ENCODE measurements at regions not wholly inside any gene's neighbourhood (a gene's known extent, or its start where the extent isn't known, plus 50 kb on each side); places are given as distances from the start of the nearest gene placed in this dataset.
"Not testable (repeated sequence)": the region's sequence is repeated elsewhere in the genome, so short reads cannot be mapped to it uniquely, and the experiment has no call there.

DNA sequence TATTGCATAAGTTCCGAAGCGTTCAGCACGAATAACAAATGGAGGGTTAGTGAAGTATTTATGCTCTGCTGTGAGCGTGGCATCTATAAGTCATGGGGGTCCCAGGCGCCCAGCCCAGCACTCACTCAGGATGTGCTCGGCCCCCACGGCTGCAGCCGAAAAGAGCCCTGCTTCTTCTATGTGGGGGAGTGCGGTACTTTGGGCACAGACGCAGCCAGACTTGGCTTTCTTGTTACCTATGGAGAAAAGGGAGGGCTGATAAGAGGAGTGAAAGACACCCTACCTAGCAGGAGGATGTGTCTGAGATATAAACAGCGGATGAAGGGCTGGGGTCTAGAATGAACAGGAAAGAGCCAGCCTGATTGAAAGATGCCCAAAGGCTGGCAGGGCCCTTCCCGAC, 51.4 kb downstream of the MRPL36 start:
- no peak for DNase-seq (ENCODE audit: low read depth in 3 of 3)

DNA sequence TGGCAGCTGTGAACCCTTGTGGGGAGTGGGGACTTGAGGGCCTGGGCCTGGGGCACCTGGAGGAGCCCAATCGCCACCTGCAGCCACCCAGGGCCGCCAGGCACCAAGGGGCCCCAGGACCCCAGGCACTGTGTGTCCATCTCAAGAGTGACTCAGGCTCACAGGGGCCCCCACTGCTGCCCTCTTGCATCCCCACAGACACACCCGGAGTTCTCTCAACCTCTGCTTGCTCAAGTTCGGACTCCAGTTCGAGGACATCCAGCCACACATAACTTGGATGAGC, 51.9 kb downstream of the MRPL36 start:
- DNase-seq (ENCODE audit: low read depth in 3 of 3): no peak

DNA sequence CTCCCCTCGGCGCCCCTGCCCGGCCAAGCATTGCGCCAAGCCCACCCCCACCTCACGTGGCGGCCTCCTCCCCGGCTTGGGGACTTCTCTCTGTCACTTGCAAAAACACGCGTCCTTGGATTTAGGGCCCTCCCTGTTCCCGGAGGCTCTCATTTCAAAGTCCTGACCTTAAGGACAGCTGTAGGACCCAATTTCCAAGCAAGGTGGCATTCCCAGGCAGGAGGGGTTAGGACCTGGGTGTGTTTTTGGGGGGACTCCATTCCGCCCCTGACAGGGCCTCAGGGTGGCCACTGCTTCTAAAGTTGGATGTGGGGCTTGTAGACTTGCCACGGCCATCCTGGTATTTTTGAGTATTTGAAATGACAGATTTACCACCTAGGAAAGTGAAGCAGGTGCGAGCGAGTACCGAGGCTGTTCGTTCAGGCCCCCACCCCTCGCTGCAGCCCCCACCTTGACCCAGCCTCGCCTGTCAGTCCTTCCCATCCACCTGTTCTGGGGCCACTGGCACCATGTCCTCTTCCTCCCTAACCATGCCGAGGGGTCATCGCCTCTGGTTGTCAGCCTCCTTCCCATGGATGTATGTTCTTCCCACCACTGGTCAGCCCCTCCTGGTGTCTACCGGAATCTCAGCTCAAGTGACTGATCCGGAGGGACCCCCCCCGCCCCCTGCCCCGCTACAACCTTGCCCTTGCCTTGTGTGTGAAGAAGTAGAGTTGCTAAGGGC, 52.4 kb downstream of the MRPL36 start:
- DNase-seq (ENCODE audit: low read depth in 3 of 3): no peak

DNA sequence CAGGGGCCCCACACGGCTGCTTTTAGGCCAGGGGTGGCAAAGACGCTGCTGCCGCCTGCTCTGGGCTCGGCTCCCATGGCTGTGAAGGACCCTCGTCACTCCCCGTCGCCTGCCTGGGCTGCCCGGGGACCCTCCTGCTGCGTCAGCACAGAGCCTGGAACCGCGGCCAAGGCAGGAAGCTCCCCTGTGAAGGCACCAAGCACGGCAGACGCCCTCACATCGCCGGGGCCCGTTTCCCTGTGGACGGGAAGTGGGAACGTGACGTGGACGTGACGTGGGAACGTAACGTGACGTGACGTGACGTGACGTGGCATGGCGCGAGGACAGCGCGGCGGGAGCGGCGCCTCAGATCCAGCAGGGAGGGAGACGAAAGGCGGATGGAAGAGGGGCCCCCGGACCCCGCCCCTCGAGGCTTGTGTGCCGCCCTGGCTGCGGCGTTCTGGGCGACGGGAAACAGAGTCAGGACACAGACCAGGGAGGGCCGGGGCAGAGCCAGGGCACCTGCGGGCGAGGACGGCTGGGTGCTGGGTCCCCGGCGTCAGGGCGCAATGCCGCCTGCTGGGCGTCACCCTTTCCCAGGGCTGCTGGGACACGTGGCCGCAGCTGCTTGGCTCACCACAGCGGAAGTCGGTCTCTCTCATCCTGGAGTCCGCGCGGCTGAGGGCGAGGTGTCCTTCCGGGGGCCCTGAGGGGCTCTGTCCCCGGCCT, 53.1 kb downstream of the MRPL36 start:
- no peak for DNase-seq (ENCODE audit: low read depth in 3 of 3)

- DNase-seq (ENCODE audit: low read depth in 3 of 3): no peak
These were observed 53.8 kb downstream of the MRPL36 start for GRCh38 chr5:1745796-1746370.

DNA sequence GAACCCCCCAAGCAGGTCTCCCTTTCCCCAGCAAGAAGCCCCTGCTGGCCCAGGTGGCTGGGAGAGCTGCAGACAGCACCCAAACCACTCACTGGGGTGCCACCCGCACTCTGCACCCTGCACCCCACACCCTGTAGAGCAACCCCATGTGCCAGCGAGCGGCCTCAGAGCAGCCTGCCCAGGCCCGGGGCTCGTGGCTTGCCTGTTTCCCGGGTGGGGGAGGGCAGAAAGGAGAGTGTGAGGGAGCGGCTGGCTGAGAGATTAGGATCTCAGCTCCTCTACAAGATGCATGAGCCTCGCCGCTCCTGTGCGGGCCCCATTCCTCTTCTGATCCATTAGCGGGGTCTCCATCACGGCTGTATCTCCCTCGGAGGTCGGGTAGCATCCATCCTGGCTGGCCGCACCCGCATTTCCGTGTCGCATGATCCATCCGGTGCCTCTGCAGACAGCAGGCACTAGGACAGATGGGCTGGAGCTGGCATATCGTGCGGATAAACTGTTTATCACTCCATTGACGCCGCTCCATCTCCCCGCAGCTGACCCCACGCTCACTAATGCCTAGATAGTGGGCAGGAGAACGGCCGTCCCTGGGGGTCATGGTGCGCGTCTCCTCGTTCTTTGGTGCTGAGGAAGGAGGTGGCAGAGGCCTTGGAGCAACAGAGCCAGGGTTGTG, 54.4 kb downstream of the MRPL36 start:
- DNase-seq (ENCODE audit: low read depth in 3 of 3): no peak

DNA sequence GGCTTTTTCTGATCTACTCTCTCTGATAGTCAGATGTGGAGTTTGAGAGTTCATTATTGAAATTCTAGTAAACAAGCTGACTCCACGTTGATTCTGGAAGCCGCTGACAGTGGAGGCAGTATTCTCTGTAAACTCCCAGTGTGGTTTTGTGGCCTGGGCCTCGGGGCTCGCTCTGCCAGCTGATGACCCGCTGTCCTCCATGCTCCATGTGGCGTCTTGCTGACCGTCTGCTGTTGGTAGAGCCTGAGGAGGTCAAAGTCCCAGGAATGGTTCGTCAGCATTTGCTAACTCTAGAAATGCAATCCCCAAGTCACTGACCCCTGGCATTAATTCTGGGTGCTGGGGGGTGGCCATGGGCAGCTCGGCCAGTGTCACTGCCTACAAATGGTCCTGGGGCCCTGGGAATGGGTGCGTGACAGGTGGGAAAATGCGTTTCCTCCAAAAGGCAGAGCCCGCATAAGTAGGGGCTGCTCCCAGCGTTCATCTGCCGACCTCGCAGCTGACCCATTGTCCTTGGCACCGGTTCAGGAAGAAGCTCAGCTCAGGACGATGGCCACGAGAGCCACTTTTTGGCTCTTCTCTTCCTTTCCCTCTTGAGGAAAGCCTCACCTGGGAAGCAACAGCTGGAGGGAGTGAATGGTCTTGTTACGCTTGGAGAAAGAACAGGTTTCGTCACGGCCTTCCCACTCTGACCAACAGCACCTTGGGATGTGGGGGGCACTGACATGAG, 55.1 kb downstream of the MRPL36 start:
- DNase-seq (ENCODE audit: low read depth in 3 of 3): no peak

DNA sequence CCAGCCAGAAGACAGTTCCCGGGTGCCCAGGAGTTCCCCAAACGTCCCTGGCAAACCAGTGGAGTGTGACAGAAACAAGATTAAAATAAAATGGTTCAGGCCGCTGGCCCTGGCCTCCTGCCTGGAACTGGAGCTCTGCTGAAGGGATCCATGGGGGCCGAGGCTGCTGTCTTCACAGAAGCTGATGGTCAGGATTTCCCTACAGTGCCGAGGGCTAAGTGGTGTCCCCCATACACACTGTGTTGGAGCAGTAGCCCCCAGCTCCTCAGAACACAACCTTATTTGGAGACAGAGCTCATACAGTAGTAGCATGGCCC, 55.9 kb downstream of the MRPL36 start:
- DNase-seq (ENCODE audit: low read depth in 3 of 3): no peak

- DNase-seq (ENCODE audit: low read depth in 3 of 3): no peak
These were observed 56.4 kb downstream of the MRPL36 start for GRCh38 chr5:1743061-1743768.

GRCh38 chr5:1737790-1738405, 61.7 kb downstream of the MRPL36 start:
- DNase-seq (ENCODE audit: low read depth in 3 of 3): peak in 1 of 3 experiments; percentile 11

DNA sequence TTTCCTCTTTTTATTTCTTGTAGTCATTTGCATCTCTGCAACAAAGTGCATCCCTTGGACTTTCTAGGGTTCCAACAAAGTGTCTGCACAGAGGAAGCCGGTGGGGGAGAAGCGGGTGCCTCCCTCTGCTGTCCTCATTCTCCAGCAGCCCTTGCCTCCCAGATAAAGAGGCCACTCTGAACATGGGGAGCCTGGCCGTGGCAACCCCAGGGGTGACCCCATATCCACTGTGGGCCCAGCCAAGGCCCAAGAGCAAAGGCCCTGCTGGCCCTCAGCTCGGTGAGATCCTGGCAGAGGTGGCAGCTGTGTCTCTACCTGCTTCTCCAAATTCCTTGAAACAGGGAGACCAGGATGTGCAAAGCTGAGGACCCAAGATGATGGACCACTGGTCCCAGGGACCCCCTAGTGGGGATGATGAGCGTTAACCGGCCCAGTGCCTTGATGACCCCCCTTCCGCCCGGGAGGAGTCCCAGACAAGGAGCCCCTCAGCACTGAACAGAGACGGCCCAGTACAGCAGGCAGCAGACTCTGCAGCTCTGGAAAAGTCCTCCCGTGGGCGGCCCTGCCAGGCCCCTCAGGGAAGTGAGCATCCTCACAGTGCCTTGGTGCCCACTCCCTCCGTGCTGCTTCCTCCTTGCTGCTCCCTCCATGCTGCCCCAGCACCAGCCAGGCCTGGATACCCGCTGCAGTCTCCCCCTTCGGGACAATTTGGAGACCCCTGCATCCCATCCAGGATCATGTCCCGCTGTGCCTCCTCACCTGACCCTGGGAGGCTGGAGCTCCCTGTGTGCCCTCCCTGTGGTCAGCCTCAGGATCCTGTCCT, 62.5 kb downstream of the MRPL36 start:
- DNase-seq (ENCODE audit: low read depth in 3 of 3): no peak

GRCh38 chr5:1736065-1736464, 63.6 kb downstream of the MRPL36 start:
- no peak for DNase-seq (ENCODE audit: low read depth in 3 of 3)

GRCh38 chr5:1735320-1735970, 64.2 kb downstream of the MRPL36 start:
- DNase-seq (ENCODE audit: low read depth in 3 of 3): no peak

DNA sequence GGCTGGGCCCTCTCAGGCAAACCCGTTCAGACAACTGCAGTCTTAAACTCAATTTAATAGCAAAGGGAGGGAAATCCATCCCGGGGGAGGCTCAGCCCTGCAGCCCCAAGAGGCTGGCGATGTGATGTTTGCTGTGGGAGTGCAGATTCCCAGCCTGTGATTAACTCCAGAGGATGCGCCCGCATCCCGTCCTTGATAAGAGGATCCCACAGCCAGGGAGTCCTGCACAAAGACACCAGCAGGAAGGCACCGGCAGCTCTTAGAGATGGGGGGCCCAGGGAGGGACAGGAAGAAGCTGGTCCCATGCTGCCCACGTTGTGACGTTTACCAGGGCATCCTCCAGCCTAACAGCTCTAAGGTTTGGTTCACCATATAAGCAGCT, 64.7 kb downstream of the MRPL36 start:
- DNase-seq (ENCODE audit: low read depth in 3 of 3): no peak

- DNase-seq (ENCODE audit: low read depth in 3 of 3): no peak
These were observed 65.2 kb downstream of the MRPL36 start for GRCh38 chr5:1734271-1734907.

DNA sequence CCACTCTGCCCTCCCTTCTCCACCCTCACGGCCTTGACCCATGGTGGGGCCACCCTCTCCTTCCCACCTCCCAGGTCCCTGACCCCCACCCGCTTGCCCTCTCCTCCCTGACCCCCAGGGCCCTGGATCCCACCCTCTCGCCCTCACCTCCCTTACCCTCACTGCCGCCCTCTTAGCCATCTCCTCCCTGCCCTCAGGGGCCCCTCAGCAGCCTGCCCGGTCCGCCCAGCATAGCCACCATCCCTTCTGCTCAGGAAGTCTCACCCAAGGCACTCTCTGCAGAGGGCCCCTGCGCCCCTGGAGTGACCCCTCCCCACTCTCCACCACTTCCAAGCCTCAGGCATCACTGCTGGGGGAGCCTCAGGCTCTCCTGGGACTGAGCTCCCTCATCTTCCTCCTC, 66.3 kb downstream of the MRPL36 start:
- DNase-seq (ENCODE audit: low read depth in 3 of 3): no peak

- no peak for DNase-seq (ENCODE audit: low read depth in 3 of 3)
These were observed 66.7 kb downstream of the MRPL36 start for GRCh38 chr5:1732945-1733344.

DNA sequence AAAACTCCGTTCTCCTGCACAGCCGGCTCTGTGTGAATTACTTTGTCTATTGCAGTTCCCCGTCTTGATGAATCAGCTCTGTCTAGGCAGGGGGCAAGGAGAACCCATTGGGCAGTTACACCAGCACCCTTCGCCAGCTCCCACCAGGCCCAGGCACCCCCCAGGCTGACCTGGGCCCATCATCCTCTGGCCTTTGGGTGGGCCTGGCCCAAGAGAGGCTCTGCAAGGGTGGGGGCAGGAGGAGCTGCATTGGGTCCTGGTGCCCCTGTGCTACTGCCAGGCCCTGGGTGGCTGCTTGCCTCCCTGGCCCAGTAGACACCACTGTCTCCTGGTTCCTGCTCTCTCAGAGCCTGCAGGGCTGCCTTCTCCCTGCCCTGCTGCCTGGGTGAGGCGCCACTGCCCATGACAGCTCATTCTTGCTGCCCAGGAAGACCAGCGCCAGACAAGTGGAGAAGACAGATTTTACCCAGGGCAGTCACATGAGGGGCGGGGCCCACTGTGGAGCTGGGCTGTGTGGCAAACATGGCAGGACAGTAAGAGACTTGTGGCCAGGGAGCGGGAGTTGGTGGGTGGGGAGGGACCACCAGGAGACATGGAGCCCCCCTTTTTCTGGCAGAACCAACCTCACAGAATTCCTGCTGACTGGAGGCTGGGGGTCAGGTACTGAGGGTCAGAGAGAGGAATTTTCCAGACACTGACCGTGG, 67.2 kb downstream of the MRPL36 start:
- no peak for DNase-seq (ENCODE audit: low read depth in 3 of 3)

DNA sequence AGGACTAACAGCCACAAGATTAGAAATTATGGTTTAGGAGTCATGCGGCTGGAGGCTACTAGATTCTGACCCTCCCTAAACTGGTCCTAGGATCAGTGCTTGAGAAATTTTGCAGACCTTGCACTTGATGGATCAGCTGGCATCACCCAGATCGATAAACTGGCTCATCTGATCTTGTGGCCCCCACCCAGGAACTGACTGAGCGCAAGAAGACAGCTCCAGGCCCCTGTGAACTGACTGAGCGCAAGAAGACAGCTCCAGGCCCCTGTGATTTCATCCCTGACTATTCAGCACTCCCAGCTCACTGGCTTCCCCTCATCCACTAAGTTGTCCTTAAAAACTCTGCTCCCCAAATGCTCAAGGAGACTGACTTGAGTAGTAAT, 67.8 kb downstream of the MRPL36 start:
- DNase-seq (ENCODE audit: low read depth in 3 of 3): not testable (repeated sequence)

All from stimulated activated CD4-positive, alpha-beta T cell treated with anti-CD3 and anti-CD28 coated beads, TNF-alpha, amount 100 ng/mL, for 4 hours (primary cell).